Caki2 (cell line): ENCODE measurements at regions not wholly inside any gene's neighbourhood (a gene's known extent, or its start where the extent isn't known, plus 50 kb on each side); places are given as distances from the start of the nearest gene placed in this dataset.

Source experiments
- DNase-seq: peaks from one replicate; pipeline ENCODE4 v3.0.0-alpha.2; 2015; ENCODE audit warnings: low read depth
- in situ Hi-C: cut with HindIII; loops from 2 replicates; pipeline ENCODE4 v1.10.0; 2016; ENCODE audit warnings: low sequenced_read_pairs, low pct_unique_long_range_greater_than_20kb, mixed read lengths

- in situ Hi-C loops, result no loop called here
- DNase-seq, result no peak
These were observed 73.9 kb upstream of the TAF9B start for GRCh38 chrX:78213331-78213730.

- in situ Hi-C loops, result no loop called here
- peak; percentile 8 for DNase-seq
These were observed 60.4 kb upstream of the TAF9B start for GRCh38 chrX:78199851-78200250.
